Neural crest cell (in vitro differentiated cells): ENCODE measurements at regions not wholly inside any gene's neighbourhood (a gene's known extent, or its start where the extent isn't known, plus 50 kb on each side); places are given as distances from the start of the nearest gene placed in this dataset.

Source experiments
- DNase-seq: peaks from one replicate; pipeline ENCODE4 v3.0.0; 2021; ENCODE audit warnings: low read depth, mixed read lengths, low spot score
- H3K27ac Mint-ChIP-seq: one replicate; pipeline ENCODE4 v1.8.0; 2021; ENCODE audit warnings: mild to moderate bottlenecking, mixed read lengths; ENCODE audit not compliant: unreplicated experiment
- H3K27me3 Mint-ChIP-seq: 2 replicates; pipeline ENCODE4 v1.8.0; 2021; ENCODE audit warnings: low read depth, mild to moderate bottlenecking, mixed read lengths
- H3K36me3 Mint-ChIP-seq: 2 replicates; pipeline ENCODE4 v1.8.0; 2021; ENCODE audit warnings: low read depth, mild to moderate bottlenecking, mixed read lengths
- H3K4me1 Mint-ChIP-seq: 2 replicates; pipeline ENCODE4 v1.8.0; 2021; ENCODE audit warnings: mixed read lengths
- H3K4me3 Mint-ChIP-seq: one replicate; pipeline ENCODE4 v1.8.0; 2021; ENCODE audit warnings: mild to moderate bottlenecking, mixed read lengths
- H3K9me3 Mint-ChIP-seq: 2 replicates; pipeline ENCODE4 v1.8.0; 2021; ENCODE audit warnings: mixed read lengths
- CTCF ChIP-seq: fragments of 200-600 bp; sonication (generic); conservative IDR thresholded peaks from 2 replicates; pipeline ENCODE4 v1.5.0; 2021; ENCODE audit warnings: antibody characterized with exemption, mild to moderate bottlenecking

GRCh38 chr1:163421701-163422100 is 99.9 kb downstream of the NUF2 start:
- H3K27me3 Mint-ChIP-seq, result no peaks in the 10 kb centered on the region
- no peak overlapping the region for H3K27ac Mint-ChIP-seq

GRCh38 chr1:163422738-163423404 is 101.1 kb downstream of the NUF2 start:
- H3K27me3 Mint-ChIP-seq, result no peaks in the 10 kb centered on the region
- DNase-seq, result no peak
- no peak overlapping the region for H3K4me3 Mint-ChIP-seq
- H3K27ac Mint-ChIP-seq, result no peak overlapping the region
- H3K36me3 Mint-ChIP-seq, result no peaks in the 10 kb centered on the region
- no peak for TF ChIP-seq CTCF
- H3K4me1 Mint-ChIP-seq, result peaks cover 12% of the 10 kb centered on the region
- no peaks in the 10 kb centered on the region for H3K9me3 Mint-ChIP-seq

More at GRCh38 chr1:163421701-163422100, 99.9 kb downstream of the NUF2 start:
- no peak overlapping the region for H3K4me3 Mint-ChIP-seq
- DNase-seq, result no peak
- H3K4me1 Mint-ChIP-seq, result peaks cover 6% of the 10 kb centered on the region
- H3K36me3 Mint-ChIP-seq, result no peaks in the 10 kb centered on the region
- no peaks in the 10 kb centered on the region for H3K9me3 Mint-ChIP-seq
- TF ChIP-seq CTCF, result no peak

- Mint-ChIP-seq H3K27ac (no peak overlapping the region), H3K9me3 (no peaks in the 10 kb centered on the region)
These were observed 104.9 kb downstream of the NUF2 start for GRCh38 chr1:163426505-163427251.

GRCh38 chr1:163427279-163427678 is 105.5 kb downstream of the NUF2 start:
- TF ChIP-seq CTCF, result no peak
- DNase-seq, result no peak
- Mint-ChIP-seq H3K36me3 (no peaks in the 10 kb centered on the region), H3K27me3 (no peaks in the 10 kb centered on the region), H3K4me3 (no peak overlapping the region), H3K4me1 (peaks cover 12% of the 10 kb centered on the region), H3K9me3 (no peaks in the 10 kb centered on the region), H3K27ac (no peak overlapping the region)

More at GRCh38 chr1:163426505-163427251, 104.9 kb downstream of the NUF2 start:
- DNase-seq, result no peak
- Mint-ChIP-seq H3K27me3 (no peaks in the 10 kb centered on the region), H3K4me1 (peaks cover 12% of the 10 kb centered on the region), H3K36me3 (no peaks in the 10 kb centered on the region), H3K4me3 (no peak overlapping the region)
- no peak for TF ChIP-seq CTCF

GRCh38 chr1:163436140-163436812 is 114.5 kb downstream of the NUF2 start:
- Mint-ChIP-seq H3K36me3 (no peaks in the 10 kb centered on the region), H3K9me3 (peaks cover 3% of the 10 kb centered on the region), H3K4me1 (peaks cover 8% of the 10 kb centered on the region), H3K4me3 (no peak overlapping the region), H3K27ac (no peak overlapping the region), H3K27me3 (no peaks in the 10 kb centered on the region)
- no peak for TF ChIP-seq CTCF
- DNase-seq, result no peak
